IPS-18a (cell line): ENCODE measurements at regions not wholly inside any gene's neighbourhood (a gene's known extent, or its start where the extent isn't known, plus 50 kb on each side); places are given as distances from the start of the nearest gene placed in this dataset.

ENCODE experiments used
- H3K27ac ChIP-seq: one replicate; pipeline ENCODE4 v1.5.1; 2013; ENCODE audit warnings: low read length
- H3K27me3 ChIP-seq: one replicate; pipeline ENCODE4 v1.6.1; 2013; ENCODE audit warnings: mild to moderate bottlenecking, low read length; ENCODE audit not compliant: control insufficient read depth, insufficient read depth
- H3K36me3 ChIP-seq: one replicate; pipeline ENCODE4 v1.6.1; 2013; ENCODE audit warnings: low read depth, low read length; ENCODE audit not compliant: control insufficient read depth
- H3K4me1 ChIP-seq: one replicate; pipeline ENCODE4 v1.6.1; 2013; ENCODE audit warnings: low read depth, low read length; ENCODE audit not compliant: control insufficient read depth
- H3K4me3 ChIP-seq: one replicate; pipeline ENCODE4 v1.5.1; 2013; ENCODE audit warnings: low read length
- H3K9ac ChIP-seq: one replicate; pipeline ENCODE4 v1.6.1; 2013; ENCODE audit warnings: mild to moderate bottlenecking, low read length, moderate library complexity
- H3K9me3 ChIP-seq: one replicate; pipeline ENCODE4 v1.6.1; 2013; ENCODE audit warnings: low read depth, low read length; ENCODE audit not compliant: control insufficient read depth

GRCh38 chr20:17860301-17861197 lies 108.0 kb downstream of the SNX5 start:
- peaks cover 4% of the 10 kb centered on the region for H3K4me1 ChIP-seq
- no peak overlapping the region for H3K4me3 ChIP-seq
- H3K27ac ChIP-seq = no peak overlapping the region
- H3K27me3 ChIP-seq = no peaks in the 10 kb centered on the region
- H3K9me3 ChIP-seq = no peaks in the 10 kb centered on the region
- H3K9ac ChIP-seq = no peak overlapping the region
- no peaks in the 10 kb centered on the region for H3K36me3 ChIP-seq

GRCh38 chr20:17859616-17860232 lies 108.9 kb downstream of the SNX5 start:
- Histone ChIP-seq H3K36me3 (no peaks in the 10 kb centered on the region), H3K27ac (no peak overlapping the region), H3K27me3 (no peaks in the 10 kb centered on the region), H3K4me3 (no peak overlapping the region), H3K4me1 (peaks cover 4% of the 10 kb centered on the region), H3K9ac (no peak overlapping the region), H3K9me3 (no peaks in the 10 kb centered on the region)

- H3K4me1 ChIP-seq = peaks cover 4% of the 10 kb centered on the region
- no peak overlapping the region for H3K9ac ChIP-seq
- no peaks in the 10 kb centered on the region for H3K36me3 ChIP-seq
- H3K27me3 ChIP-seq = no peaks in the 10 kb centered on the region
- no peak overlapping the region for H3K27ac ChIP-seq
- no peak overlapping the region for H3K4me3 ChIP-seq
- no peaks in the 10 kb centered on the region for H3K9me3 ChIP-seq
These were observed 109.5 kb downstream of the SNX5 start for GRCh38 chr20:17859002-17859615.

DNA sequence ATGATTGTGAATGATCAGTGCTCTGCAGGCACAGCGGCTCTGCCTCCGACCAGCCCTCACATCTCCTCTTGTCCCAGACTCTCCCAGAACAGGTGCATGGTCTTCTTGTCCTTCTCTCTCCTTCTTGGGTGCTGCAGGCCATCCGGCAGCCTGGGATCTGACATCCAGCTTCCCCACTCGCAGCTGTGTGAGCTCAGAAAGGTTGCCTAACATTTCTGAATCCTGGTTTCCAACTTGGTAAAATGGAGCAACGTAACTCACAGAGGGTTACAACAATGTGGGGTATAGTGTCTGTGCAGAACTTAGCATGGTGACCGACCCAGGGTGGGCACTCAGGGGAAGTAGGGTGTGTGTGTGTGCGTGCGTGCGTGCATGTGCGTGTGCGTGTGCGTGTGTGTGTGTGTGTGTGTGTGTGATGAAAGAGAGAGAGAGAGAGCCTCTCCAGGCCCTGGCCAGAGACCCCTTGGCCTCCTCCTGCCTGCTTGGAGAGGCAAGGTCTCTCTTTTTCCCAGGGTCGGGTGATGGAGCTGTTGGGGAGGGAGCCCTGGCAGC lies 110.1 kb downstream of the SNX5 start:
- Histone ChIP-seq H3K4me1 (peaks cover 4% of the 10 kb centered on the region), H3K9ac (no peak overlapping the region), H3K4me3 (no peak overlapping the region), H3K27ac (no peak overlapping the region), H3K36me3 (no peaks in the 10 kb centered on the region), H3K9me3 (no peaks in the 10 kb centered on the region), H3K27me3 (no peaks in the 10 kb centered on the region)

GRCh38 chr20:17857639-17858449 lies 110.8 kb downstream of the SNX5 start:
- H3K4me1 ChIP-seq = peaks cover 4% of the 10 kb centered on the region
- no peak overlapping the region for H3K4me3 ChIP-seq
- H3K9me3 ChIP-seq = no peaks in the 10 kb centered on the region
- no peak overlapping the region for H3K27ac ChIP-seq
- H3K27me3 ChIP-seq = no peaks in the 10 kb centered on the region
- no peaks in the 10 kb centered on the region for H3K36me3 ChIP-seq
- no peak overlapping the region for H3K9ac ChIP-seq

DNA sequence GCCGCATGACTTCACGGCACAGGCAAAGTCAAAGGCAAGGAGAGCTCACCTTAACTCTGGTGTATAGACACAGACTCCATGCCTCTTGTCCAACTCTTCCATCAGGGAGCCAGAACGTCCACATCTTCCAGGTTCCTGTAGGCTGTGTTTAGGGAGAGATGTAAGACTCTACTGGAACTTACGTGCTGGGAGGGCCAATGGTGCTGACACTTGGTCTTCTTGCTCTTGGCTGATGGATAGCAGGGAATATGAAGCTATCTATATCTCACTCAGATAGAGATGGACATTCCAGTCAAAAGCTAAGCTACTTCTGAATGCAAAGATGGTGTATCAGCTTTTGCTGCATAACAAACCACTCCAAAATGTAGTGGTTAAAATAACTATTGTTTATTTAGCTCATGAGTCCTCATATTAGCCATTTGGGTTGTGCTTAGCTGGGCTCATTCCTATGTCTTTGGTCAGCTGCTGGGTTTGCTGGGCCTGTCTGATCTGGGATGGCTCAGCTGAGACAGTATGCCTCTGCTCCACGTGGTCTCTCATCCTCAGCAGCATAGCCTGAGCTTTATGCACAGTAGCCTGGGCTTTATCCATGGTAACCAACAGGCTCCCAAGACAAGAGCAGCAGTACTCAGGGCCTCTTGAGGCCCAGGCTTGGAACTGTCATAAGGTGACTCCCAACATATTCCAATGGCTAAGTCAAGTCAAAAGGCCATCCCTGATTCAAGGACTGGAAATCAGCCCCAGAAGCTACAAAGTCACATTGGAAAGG lies 111.6 kb downstream of the SNX5 start:
- Histone ChIP-seq H3K9me3 (no peaks in the 10 kb centered on the region), H3K4me3 (no peak overlapping the region), H3K36me3 (no peaks in the 10 kb centered on the region), H3K27me3 (no peaks in the 10 kb centered on the region), H3K9ac (no peak overlapping the region), H3K27ac (no peak overlapping the region), H3K4me1 (peaks cover 4% of the 10 kb centered on the region)

DNA sequence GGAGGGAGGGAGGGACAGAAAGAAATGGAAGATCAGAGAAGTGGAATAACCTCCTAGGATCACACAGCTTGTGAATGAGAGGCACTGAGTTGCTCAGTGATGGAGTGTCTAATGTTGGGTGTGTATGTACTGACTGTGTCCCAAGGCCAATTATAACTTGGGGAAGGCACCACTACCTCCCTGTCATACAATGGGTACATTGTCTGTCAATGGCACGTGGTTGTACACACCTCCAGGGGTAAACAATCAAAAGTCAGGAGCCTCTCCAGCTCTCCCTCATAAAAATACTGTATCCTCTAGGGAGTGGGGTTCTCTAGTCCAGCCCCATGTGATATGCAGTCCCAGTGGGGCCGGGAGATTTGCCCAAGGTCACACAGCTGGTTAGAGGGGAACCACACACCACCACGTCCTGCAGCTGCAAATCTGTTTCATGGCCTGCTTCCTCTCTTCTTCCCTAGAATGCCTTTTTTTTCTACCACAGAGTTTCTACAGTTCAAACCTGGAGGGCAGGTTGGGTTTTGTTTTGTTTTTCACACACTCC lies 112.5 kb downstream of the SNX5 start:
- Histone ChIP-seq H3K9me3 (no peaks in the 10 kb centered on the region), H3K9ac (no peak overlapping the region), H3K4me3 (no peak overlapping the region), H3K4me1 (peaks cover 4% of the 10 kb centered on the region), H3K27me3 (no peaks in the 10 kb centered on the region), H3K36me3 (no peaks in the 10 kb centered on the region), H3K27ac (no peak overlapping the region)

GRCh38 chr20:17854307-17854903 lies 114.2 kb downstream of the SNX5 start:
- no peaks in the 10 kb centered on the region for H3K27me3 ChIP-seq
- no peaks in the 10 kb centered on the region for H3K4me1 ChIP-seq
- no peak overlapping the region for H3K4me3 ChIP-seq
- H3K9ac ChIP-seq = no peak overlapping the region
- no peaks in the 10 kb centered on the region for H3K36me3 ChIP-seq
- no peak overlapping the region for H3K27ac ChIP-seq
- no peaks in the 10 kb centered on the region for H3K9me3 ChIP-seq

- no peaks in the 10 kb centered on the region for H3K4me1 ChIP-seq
- H3K4me3 ChIP-seq = no peak overlapping the region
- H3K36me3 ChIP-seq = no peaks in the 10 kb centered on the region
- no peaks in the 10 kb centered on the region for H3K27me3 ChIP-seq
- H3K9me3 ChIP-seq = no peaks in the 10 kb centered on the region
- H3K27ac ChIP-seq = no peak overlapping the region
- H3K9ac ChIP-seq = no peak overlapping the region
These were observed 116.3 kb downstream of the SNX5 start for GRCh38 chr20:17852323-17852722.

GRCh38 chr20:17850684-17851026 lies 117.9 kb downstream of the SNX5 start:
- Histone ChIP-seq H3K27ac (no peak overlapping the region), H3K9ac (no peak overlapping the region), H3K4me3 (no peak overlapping the region), H3K9me3 (no peaks in the 10 kb centered on the region), H3K4me1 (no peaks in the 10 kb centered on the region), H3K27me3 (no peaks in the 10 kb centered on the region), H3K36me3 (no peaks in the 10 kb centered on the region)
